Cardiac fibroblast (primary cell): ENCODE measurements at regions not wholly inside any gene's neighbourhood (a gene's known extent, or its start where the extent isn't known, plus 50 kb on each side); places are given as distances from the start of the nearest gene placed in this dataset.

Experiments used
- DNase-seq, 2 donors: peaks; one replicate each; pipeline versions ENCODE4 v3.0.0 to v3.0.0-alpha.2; 2010; ENCODE audit warnings: low read depth in 2 of 2
- H3K4me3 ChIP-seq, 2 donors: replicated peaks in 1 of 2; 1 replicate in 1 of 2; 2 replicates in 1 of 2; pipeline ENCODE4 v1.5.1; 2011; ENCODE audit warnings: low read depth in 2 of 2, low read length in 2 of 2, mild to moderate bottlenecking in 2 of 2, moderate library complexity in 1 of 2
- CTCF ChIP-seq: IDR thresholded peaks from one replicate; pipeline ENCODE4 v1.5.1; 2011; ENCODE audit warnings: low read depth, mild to moderate bottlenecking, low read length, inconsistent platforms

- no peak for TF ChIP-seq CTCF
Measured at GRCh38 chr5:58248221-58248620, 211.7 kb downstream of the PLK2 start.

GRCh38 chr5:58246461-58246944, 213.4 kb downstream of the PLK2 start:
- TF ChIP-seq CTCF, result no peak
- no peak for DNase-seq

More at GRCh38 chr5:58248221-58248620, 211.7 kb downstream of the PLK2 start:
- no peak for DNase-seq
- H3K4me3 ChIP-seq, result no peak overlapping the region

GRCh38 chr5:58245476-58245840, 214.4 kb downstream of the PLK2 start:
- no peak for DNase-seq
- H3K4me3 ChIP-seq, result no peak overlapping the region
- TF ChIP-seq CTCF, result no peak

More at GRCh38 chr5:58246461-58246944, 213.4 kb downstream of the PLK2 start:
- H3K4me3 ChIP-seq, result no peak overlapping the region

GRCh38 chr5:58244819-58245475, 214.9 kb downstream of the PLK2 start:
- TF ChIP-seq CTCF, result no peak
- H3K4me3 ChIP-seq, result no peak overlapping the region
- DNase-seq, result no peak

- DNase-seq, result peak; percentile 58 to 78
- no peak for TF ChIP-seq CTCF
- no peak overlapping the region for H3K4me3 ChIP-seq
Measured at GRCh38 chr5:58241389-58241788, 218.5 kb downstream of the PLK2 start.

- no peak for TF ChIP-seq CTCF
- H3K4me3 ChIP-seq, result no peak overlapping the region
- peak; percentile 30 to 79 for DNase-seq
Measured at GRCh38 chr5:58240322-58240721, 219.6 kb downstream of the PLK2 start.

- no peak for TF ChIP-seq CTCF
- DNase-seq, result no peak
- no peak overlapping the region for H3K4me3 ChIP-seq
Measured at GRCh38 chr5:58239731-58240130, 220.2 kb downstream of the PLK2 start.
